ENCODE measurements at regions not wholly inside any gene's neighbourhood (a gene's known extent, or its start where the extent isn't known, plus 50 kb on each side); places are given as distances from the start of the nearest gene placed in this dataset.

- no peak for TF ChIP-seq CTCF (IDR thresholded peaks at IDR 0.05; ENCODE audit: low read depth, low read length)
- no peak for DNase-seq (ENCODE audit: extremely low read depth, low read depth)
These were observed 484.8 kb upstream of the RUNX1 start for GRCh38 chr21:35533893-35534292.

GRCh38 chr21:35530766-35531165 is 481.7 kb upstream of the RUNX1 start:
- DNase-seq (ENCODE audit: extremely low read depth, low read depth) = no peak
- TF ChIP-seq CTCF (IDR thresholded peaks at IDR 0.05; ENCODE audit: low read depth, low read length) = no peak

GRCh38 chr21:35529171-35529863 is 480.2 kb upstream of the RUNX1 start:
- no peak for TF ChIP-seq CTCF (IDR thresholded peaks at IDR 0.05; ENCODE audit: low read depth, low read length)
- DNase-seq (ENCODE audit: extremely low read depth, low read depth) = no peak

GRCh38 chr21:35528116-35529042 is 479.3 kb upstream of the RUNX1 start:
- TF ChIP-seq CTCF (IDR thresholded peaks at IDR 0.05; ENCODE audit: low read depth, low read length) = no peak
- no peak for DNase-seq (ENCODE audit: extremely low read depth, low read depth)

GRCh38 chr21:35527358-35527757 is 478.3 kb upstream of the RUNX1 start:
- no peak for TF ChIP-seq CTCF (IDR thresholded peaks at IDR 0.05; ENCODE audit: low read depth, low read length)
- DNase-seq (ENCODE audit: extremely low read depth, low read depth) = no peak

GRCh38 chr21:35525443-35525842 is 476.3 kb upstream of the RUNX1 start:
- no peak for TF ChIP-seq CTCF (IDR thresholded peaks at IDR 0.05; ENCODE audit: low read depth, low read length)
- DNase-seq (ENCODE audit: extremely low read depth, low read depth) = no peak

All from AG09319 (cell line).